Keratinocyte (primary cell): ENCODE measurements at regions not wholly inside any gene's neighbourhood (a gene's known extent, or its start where the extent isn't known, plus 50 kb on each side); places are given as distances from the start of the nearest gene placed in this dataset.

Experiments
- DNase-seq: peaks from one replicate; pipeline ENCODE4 v3.0.0-alpha.2; 2011; ENCODE audit warnings: low read depth, missing footprints, low spot score
- FAIRE-seq: peaks from 2 replicates; lab custom pipeline; 2011; peaks lifted over from hg19 to GRCh38; lab: Jason Lieb, UNC
- H2AFZ ChIP-seq: 2 replicates; pipeline ENCODE4 v1.6.0; 2012; ENCODE audit warnings: low read length, control low read depth, inconsistent platforms; ENCODE audit not compliant: control insufficient read depth
- H3K27ac ChIP-seq: 2 replicates; pipeline ENCODE4 v1.5.1; 2011; ENCODE audit warnings: low read length; ENCODE audit not compliant: control insufficient read depth, insufficient read depth
- H3K27me3 ChIP-seq: 3 replicates; pipeline ENCODE4 v1.6.0; 2011; ENCODE audit warnings: low read length; ENCODE audit not compliant: control insufficient read depth, insufficient read depth; ENCODE audit errors: extremely low read depth
- H3K36me3 ChIP-seq, 2 experiments: 2 replicates in 1 of 2; 3 replicates in 1 of 2; pipeline ENCODE4 v1.5.1; 2011; ENCODE audit warnings: low read length in 2 of 2, mild to moderate bottlenecking in 1 of 2; ENCODE audit not compliant: control insufficient read depth in 2 of 2, insufficient read depth in 2 of 2; ENCODE audit errors: extremely low read depth in 1 of 2
- H3K4me1 ChIP-seq: 3 replicates; pipeline ENCODE4 v1.5.1; 2011; ENCODE audit warnings: low read length; ENCODE audit not compliant: control insufficient read depth, insufficient read depth; ENCODE audit errors: extremely low read depth
- H3K4me2 ChIP-seq: 3 replicates; pipeline ENCODE4 v1.6.0; 2011; ENCODE audit warnings: low read depth, low read length; ENCODE audit not compliant: control insufficient read depth, insufficient read depth; ENCODE audit errors: extremely low read depth
- H3K4me3 ChIP-seq, 3 experiments: fragments of 200-600 bp in 1 of 3; sonication (generic) in 1 of 3; 2 replicates in 2 of 3; 3 replicates in 1 of 3; pipeline ENCODE4 v1.5.1; 2011 to 2016; ENCODE audit warnings: low read length in 3 of 3, mild to moderate bottlenecking in 3 of 3, control low read depth in 2 of 3, inconsistent platforms in 1 of 3, low read depth in 1 of 3, mixed read lengths in 1 of 3, mixed run types in 1 of 3, moderate library complexity in 1 of 3; ENCODE audit not compliant: control insufficient read depth in 2 of 3, insufficient read depth in 2 of 3; ENCODE audit errors: extremely low read depth in 1 of 3
- H3K79me2 ChIP-seq: 2 replicates; pipeline ENCODE4 v1.6.0; 2012; ENCODE audit warnings: low read length; ENCODE audit not compliant: control insufficient read depth, insufficient read depth
- H3K9ac ChIP-seq: 3 replicates; pipeline ENCODE4 v1.6.0; 2011; ENCODE audit warnings: low read length; ENCODE audit not compliant: control insufficient read depth, insufficient read depth; ENCODE audit errors: extremely low read depth
- H3K9me1 ChIP-seq: 3 replicates; pipeline ENCODE4 v1.6.0; 2011; ENCODE audit warnings: low read length; ENCODE audit not compliant: control insufficient read depth, insufficient read depth; ENCODE audit errors: extremely low read depth
- H3K9me3 ChIP-seq: 2 replicates; pipeline ENCODE4 v1.5.1; 2012; ENCODE audit warnings: low read depth, low read length; ENCODE audit not compliant: control insufficient read depth
- H4K20me1 ChIP-seq: 3 replicates; pipeline ENCODE4 v1.6.0; 2011; ENCODE audit warnings: low read length; ENCODE audit not compliant: control insufficient read depth, insufficient read depth; ENCODE audit errors: extremely low read depth
- EZH2 ChIP-seq: IDR thresholded peaks from one replicate; pipeline ENCODE4 v1.6.1; 2012; ENCODE audit warnings: inconsistent platforms, mild to moderate bottlenecking, low read length, moderate library complexity
- dilution Hi-C: fragments of 300-500 bp; cut with MboI; formaldehyde crosslinking; loops from one replicate; pipeline ENCODE4 v1.7.0; 2020; ENCODE audit warnings: low sequenced_read_pairs; ENCODE audit not compliant: extremely low pct_ligation_motif_present
- TF ChIP-seq, protein P1 (sequence below), 3 experiments: IDR thresholded peaks in 1 of 3; conservative IDR thresholded peaks in 1 of 3; optimal IDR thresholded peaks in 1 of 3; 2 replicates in 2 of 3; 3 replicates in 1 of 3; pipeline versions ENCODE3 to v1.5.1; 2011; ENCODE audit warnings: low read length in 3 of 3, mild to moderate bottlenecking in 3 of 3, moderate library complexity in 2 of 3, control low read depth in 1 of 3, inconsistent platforms in 1 of 3; ENCODE audit not compliant: insufficient read depth in 2 of 3; ENCODE audit errors: extremely low read depth in 1 of 3

DNA sequence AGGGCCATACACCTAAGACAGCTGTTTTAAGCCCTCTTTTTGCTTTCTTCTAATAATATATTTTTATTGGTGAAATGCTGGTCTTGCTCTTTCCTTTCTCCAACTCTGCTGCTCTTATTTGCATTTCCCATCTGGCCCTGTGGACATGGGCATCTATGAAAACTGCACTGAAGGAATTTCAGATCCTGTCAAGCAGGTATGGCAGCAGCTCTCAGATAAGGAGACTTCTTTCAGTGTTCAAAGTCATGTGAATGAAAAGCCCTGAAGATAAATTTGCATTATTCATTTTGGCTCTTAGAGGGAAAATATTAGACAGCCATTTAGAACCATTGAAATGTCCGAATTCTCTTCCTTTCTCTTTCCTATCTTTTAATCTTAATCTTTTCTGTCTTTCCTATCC is 668.0 kb upstream of the RIOK2 start:
- no peak for TF ChIP-seq EZH2
- no peak for DNase-seq
- no peaks in the 10 kb centered on the region for H3K27me3 ChIP-seq
- peak; percentile 39 for FAIRE-seq
- no peak overlapping the region for H3K27ac ChIP-seq
- H3K4me2 ChIP-seq = no peak overlapping the region
- H2AFZ ChIP-seq = peak overlapping the region; percentile 22
- no peaks in the 10 kb centered on the region for H4K20me1 ChIP-seq
- dilution Hi-C loops = no loop called here
- H3K9ac ChIP-seq = no peak overlapping the region
- H3K9me1 ChIP-seq = no peaks in the 10 kb centered on the region
- no peaks in the 10 kb centered on the region for H3K4me1 ChIP-seq
- no peaks in the 10 kb centered on the region for H3K9me3 ChIP-seq
- H3K36me3 ChIP-seq = no peaks in the 10 kb centered on the region
- H3K4me3 ChIP-seq = no peak overlapping the region
- no peaks in the 10 kb centered on the region for H3K79me2 ChIP-seq

DNA sequence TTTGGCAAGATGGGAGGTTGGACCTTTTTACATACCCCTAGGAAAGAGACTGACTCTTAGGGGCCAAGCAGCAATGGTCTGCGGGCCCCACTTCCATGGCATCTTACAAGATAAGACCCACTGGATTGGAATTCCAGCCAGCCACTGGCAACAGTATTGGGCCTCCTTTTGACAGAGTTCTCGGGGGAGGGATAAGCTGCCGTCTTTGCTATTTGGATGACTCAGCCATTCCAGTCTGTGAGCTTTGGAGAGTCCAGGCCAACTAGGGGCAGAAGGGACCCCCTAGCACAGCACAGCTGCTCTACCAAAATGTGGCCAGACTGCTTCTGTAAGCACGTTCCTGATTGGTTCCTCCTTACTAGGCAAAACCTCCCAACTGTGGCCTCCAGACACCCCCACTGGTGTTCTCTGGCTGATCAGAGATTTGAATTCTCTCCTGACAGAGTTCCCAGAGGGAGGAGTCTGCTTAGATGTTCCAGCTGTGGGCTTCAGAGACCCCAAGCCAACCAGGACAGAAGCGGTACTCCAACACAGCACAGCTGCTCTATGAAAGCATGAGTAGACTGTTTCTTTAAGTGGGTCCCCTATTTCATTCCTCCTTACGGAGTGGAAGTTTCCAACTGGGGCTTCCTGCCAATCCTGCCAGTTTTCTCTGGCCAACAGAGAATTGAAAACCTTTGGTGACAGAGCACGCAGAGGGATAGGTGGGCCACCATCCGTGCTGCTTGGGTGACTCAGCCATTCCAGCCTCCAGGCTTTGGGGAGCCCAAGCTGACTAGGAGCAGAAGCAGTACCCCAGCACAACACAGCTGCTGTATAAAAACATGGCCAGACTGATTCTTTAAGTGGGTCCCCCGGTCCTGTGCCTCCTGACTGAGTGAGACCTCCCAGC is 672.1 kb upstream of the RIOK2 start:
- H2AFZ ChIP-seq = no peak overlapping the region
- no peak for DNase-seq

More for the DNA sequence above, 672.1 kb upstream of the RIOK2 start:
- TF ChIP-seq, protein P1, sequence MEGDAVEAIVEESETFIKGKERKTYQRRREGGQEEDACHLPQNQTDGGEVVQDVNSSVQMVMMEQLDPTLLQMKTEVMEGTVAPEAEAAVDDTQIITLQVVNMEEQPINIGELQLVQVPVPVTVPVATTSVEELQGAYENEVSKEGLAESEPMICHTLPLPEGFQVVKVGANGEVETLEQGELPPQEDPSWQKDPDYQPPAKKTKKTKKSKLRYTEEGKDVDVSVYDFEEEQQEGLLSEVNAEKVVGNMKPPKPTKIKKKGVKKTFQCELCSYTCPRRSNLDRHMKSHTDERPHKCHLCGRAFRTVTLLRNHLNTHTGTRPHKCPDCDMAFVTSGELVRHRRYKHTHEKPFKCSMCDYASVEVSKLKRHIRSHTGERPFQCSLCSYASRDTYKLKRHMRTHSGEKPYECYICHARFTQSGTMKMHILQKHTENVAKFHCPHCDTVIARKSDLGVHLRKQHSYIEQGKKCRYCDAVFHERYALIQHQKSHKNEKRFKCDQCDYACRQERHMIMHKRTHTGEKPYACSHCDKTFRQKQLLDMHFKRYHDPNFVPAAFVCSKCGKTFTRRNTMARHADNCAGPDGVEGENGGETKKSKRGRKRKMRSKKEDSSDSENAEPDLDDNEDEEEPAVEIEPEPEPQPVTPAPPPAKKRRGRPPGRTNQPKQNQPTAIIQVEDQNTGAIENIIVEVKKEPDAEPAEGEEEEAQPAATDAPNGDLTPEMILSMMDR (optimal IDR thresholded peaks at IDR 0.05 in 1 of 3, IDR thresholded peaks at IDR 0.05 in 1 of 3, conservative IDR thresholded peaks at IDR 0.05 in 1 of 3; ENCODE audit: extremely low read depth in 1 of 3, insufficient read depth in 2 of 3, low read length in 3 of 3) = no peak
- TF ChIP-seq EZH2 = no peak
- FAIRE-seq = no peak
- Histone ChIP-seq H3K4me1 (no peaks in the 10 kb centered on the region), H3K36me3 (no peaks in the 10 kb centered on the region), H3K27ac (no peak overlapping the region), H3K4me2 (no peak overlapping the region), H3K9ac (no peak overlapping the region), H3K4me3 (no peak overlapping the region), H4K20me1 (no peaks in the 10 kb centered on the region), H3K9me1 (no peaks in the 10 kb centered on the region), H3K27me3 (no peaks in the 10 kb centered on the region), H3K79me2 (no peaks in the 10 kb centered on the region), H3K9me3 (no peaks in the 10 kb centered on the region)
- dilution Hi-C loops = no loop called here
